ENCODE measurements at regions not wholly inside any gene's neighbourhood (a gene's known extent, or its start where the extent isn't known, plus 50 kb on each side); places are given as distances from the start of the nearest gene placed in this dataset.

GRCh38 chr6:8906699-8907098 is 471.4 kb upstream of the SLC35B3 start:
- POLR2A ChIA-PET: no interaction called here
- ATAC-seq (ENCODE audit: low read depth): no peak
- no peak overlapping the region for H3K27ac Mint-ChIP-seq
- no peak for DNase-seq
- no peaks in the 10 kb centered on the region for H3K4me1 Mint-ChIP-seq
- peaks cover 5% of the 10 kb centered on the region for H3K27me3 Mint-ChIP-seq
- H3K36me3 Mint-ChIP-seq: no peaks in the 10 kb centered on the region
- no peaks in the 10 kb centered on the region for H3K9me3 Mint-ChIP-seq
- no peak overlapping the region for H3K4me3 Mint-ChIP-seq

GRCh38 chr6:8905757-8906156 is 470.4 kb upstream of the SLC35B3 start:
- Mint-ChIP-seq H3K4me3 (no peak overlapping the region), H3K27ac (no peak overlapping the region), H3K4me1 (no peaks in the 10 kb centered on the region), H3K27me3 (peaks cover 2% of the 10 kb centered on the region), H3K9me3 (no peaks in the 10 kb centered on the region), H3K36me3 (no peaks in the 10 kb centered on the region)
- ATAC-seq (ENCODE audit: low read depth) (no peak), DNase-seq (no peak)
- POLR2A ChIA-PET: no interaction called here

GRCh38 chr6:8904754-8905153 is 469.4 kb upstream of the SLC35B3 start:
- ATAC-seq (ENCODE audit: low read depth) (no peak), DNase-seq (no peak)
- POLR2A ChIA-PET: no interaction called here
- no peak overlapping the region for H3K4me3 Mint-ChIP-seq
- no peak overlapping the region for H3K27ac Mint-ChIP-seq
- no peaks in the 10 kb centered on the region for H3K36me3 Mint-ChIP-seq
- no peaks in the 10 kb centered on the region for H3K9me3 Mint-ChIP-seq
- H3K27me3 Mint-ChIP-seq: peaks cover 2% of the 10 kb centered on the region
- no peaks in the 10 kb centered on the region for H3K4me1 Mint-ChIP-seq

GRCh38 chr6:8900056-8900455 is 464.7 kb upstream of the SLC35B3 start:
- no peak overlapping the region for H3K4me3 Mint-ChIP-seq
- no peaks in the 10 kb centered on the region for H3K4me1 Mint-ChIP-seq
- POLR2A ChIA-PET: no interaction called here
- H3K27me3 Mint-ChIP-seq: no peaks in the 10 kb centered on the region
- DNase-seq: no peak
- H3K27ac Mint-ChIP-seq: no peak overlapping the region
- H3K36me3 Mint-ChIP-seq: no peaks in the 10 kb centered on the region
- no peaks in the 10 kb centered on the region for H3K9me3 Mint-ChIP-seq
- no peak for ATAC-seq (ENCODE audit: low read depth)

- POLR2A ChIA-PET: no interaction called here
These were observed 454.2 kb upstream of the SLC35B3 start for GRCh38 chr6:8889514-8889913.

GRCh38 chr6:8888468-8888867 is 453.1 kb upstream of the SLC35B3 start:
- Mint-ChIP-seq H3K4me1 (no peaks in the 10 kb centered on the region), H3K9me3 (no peaks in the 10 kb centered on the region), H3K36me3 (no peaks in the 10 kb centered on the region), H3K27me3 (no peaks in the 10 kb centered on the region), H3K4me3 (no peak overlapping the region), H3K27ac (no peak overlapping the region)
- DNase-seq (no peak), ATAC-seq (ENCODE audit: low read depth) (no peak)
- POLR2A ChIA-PET: no interaction called here

More at GRCh38 chr6:8889514-8889913, 454.2 kb upstream of the SLC35B3 start:
- Mint-ChIP-seq H3K27me3 (no peaks in the 10 kb centered on the region), H3K36me3 (no peaks in the 10 kb centered on the region), H3K4me3 (no peak overlapping the region), H3K4me1 (no peaks in the 10 kb centered on the region), H3K9me3 (no peaks in the 10 kb centered on the region), H3K27ac (no peak overlapping the region)
- DNase-seq (no peak), ATAC-seq (ENCODE audit: low read depth) (no peak)

- POLR2A ChIA-PET: no interaction called here
These were observed 446.3 kb upstream of the SLC35B3 start for GRCh38 chr6:8881663-8882062.

GRCh38 chr6:8879334-8879733 is 444.0 kb upstream of the SLC35B3 start:
- no peaks in the 10 kb centered on the region for H3K36me3 Mint-ChIP-seq
- H3K27me3 Mint-ChIP-seq: no peaks in the 10 kb centered on the region
- no peak for ATAC-seq (ENCODE audit: low read depth)
- no peak for DNase-seq
- H3K4me3 Mint-ChIP-seq: no peak overlapping the region
- no peaks in the 10 kb centered on the region for H3K9me3 Mint-ChIP-seq
- POLR2A ChIA-PET: no interaction called here
- H3K27ac Mint-ChIP-seq: no peak overlapping the region
- H3K4me1 Mint-ChIP-seq: no peaks in the 10 kb centered on the region

More at GRCh38 chr6:8881663-8882062, 446.3 kb upstream of the SLC35B3 start:
- H3K4me1 Mint-ChIP-seq: no peaks in the 10 kb centered on the region
- no peak for DNase-seq
- no peak overlapping the region for H3K27ac Mint-ChIP-seq
- H3K36me3 Mint-ChIP-seq: no peaks in the 10 kb centered on the region
- no peak for ATAC-seq (ENCODE audit: low read depth)
- no peaks in the 10 kb centered on the region for H3K9me3 Mint-ChIP-seq
- no peak overlapping the region for H3K4me3 Mint-ChIP-seq
- H3K27me3 Mint-ChIP-seq: no peaks in the 10 kb centered on the region

- POLR2A ChIA-PET: no interaction called here
- no peak overlapping the region for H3K4me3 Mint-ChIP-seq
- H3K36me3 Mint-ChIP-seq: no peaks in the 10 kb centered on the region
- no peak for ATAC-seq (ENCODE audit: low read depth)
- no peak for DNase-seq
- no peaks in the 10 kb centered on the region for H3K27me3 Mint-ChIP-seq
- no peaks in the 10 kb centered on the region for H3K9me3 Mint-ChIP-seq
- no peak overlapping the region for H3K27ac Mint-ChIP-seq
- no peaks in the 10 kb centered on the region for H3K4me1 Mint-ChIP-seq
These were observed 440.6 kb upstream of the SLC35B3 start for GRCh38 chr6:8875986-8876385.

- no peak overlapping the region for H3K27ac Mint-ChIP-seq
- no peak for ATAC-seq (ENCODE audit: low read depth)
- no peak overlapping the region for H3K4me3 Mint-ChIP-seq
- no peak for DNase-seq
- POLR2A ChIA-PET: no interaction called here
- H3K36me3 Mint-ChIP-seq: no peaks in the 10 kb centered on the region
- no peaks in the 10 kb centered on the region for H3K27me3 Mint-ChIP-seq
- H3K9me3 Mint-ChIP-seq: no peaks in the 10 kb centered on the region
- H3K4me1 Mint-ChIP-seq: no peaks in the 10 kb centered on the region
These were observed 437.2 kb upstream of the SLC35B3 start for GRCh38 chr6:8872589-8872988.

- POLR2A ChIA-PET: no interaction called here
- H3K4me3 Mint-ChIP-seq: no peak overlapping the region
- H3K36me3 Mint-ChIP-seq: no peaks in the 10 kb centered on the region
- H3K9me3 Mint-ChIP-seq: no peaks in the 10 kb centered on the region
- no peak for ATAC-seq (ENCODE audit: low read depth)
- no peak overlapping the region for H3K27ac Mint-ChIP-seq
- DNase-seq: no peak
- peaks cover 1% of the 10 kb centered on the region for H3K4me1 Mint-ChIP-seq
- H3K27me3 Mint-ChIP-seq: peaks cover 1% of the 10 kb centered on the region
These were observed 430.1 kb upstream of the SLC35B3 start for GRCh38 chr6:8865451-8865850.

- no peak for ATAC-seq (ENCODE audit: low read depth)
- Mint-ChIP-seq H3K36me3 (no peaks in the 10 kb centered on the region), H3K9me3 (no peaks in the 10 kb centered on the region), H3K27me3 (peaks cover 1% of the 10 kb centered on the region), H3K27ac (no peak overlapping the region), H3K4me3 (no peak overlapping the region), H3K4me1 (peaks cover 1% of the 10 kb centered on the region)
- no peak for DNase-seq
- POLR2A ChIA-PET: no interaction called here
These were observed 425.3 kb upstream of the SLC35B3 start for GRCh38 chr6:8860671-8861070.

GRCh38 chr6:8859501-8859900 is 424.2 kb upstream of the SLC35B3 start:
- Mint-ChIP-seq H3K27me3 (peaks cover 1% of the 10 kb centered on the region), H3K27ac (no peak overlapping the region), H3K9me3 (no peaks in the 10 kb centered on the region), H3K4me1 (peaks cover 1% of the 10 kb centered on the region), H3K4me3 (no peak overlapping the region), H3K36me3 (no peaks in the 10 kb centered on the region)
- DNase-seq (no peak), ATAC-seq (ENCODE audit: low read depth) (no peak)
- POLR2A ChIA-PET: no interaction called here

- ATAC-seq (ENCODE audit: low read depth): no peak
- Mint-ChIP-seq H3K4me3 (no peak overlapping the region), H3K36me3 (no peaks in the 10 kb centered on the region), H3K27ac (no peak overlapping the region), H3K27me3 (peaks cover 1% of the 10 kb centered on the region), H3K9me3 (no peaks in the 10 kb centered on the region), H3K4me1 (no peaks in the 10 kb centered on the region)
- DNase-seq: no peak
- POLR2A ChIA-PET: no interaction called here
These were observed 423.5 kb upstream of the SLC35B3 start for GRCh38 chr6:8858854-8859331.

GRCh38 chr6:8857160-8857559 is 421.8 kb upstream of the SLC35B3 start:
- Mint-ChIP-seq H3K4me3 (no peak overlapping the region), H3K9me3 (no peaks in the 10 kb centered on the region), H3K4me1 (no peaks in the 10 kb centered on the region), H3K27ac (no peak overlapping the region), H3K36me3 (no peaks in the 10 kb centered on the region), H3K27me3 (no peaks in the 10 kb centered on the region)
- no peak for DNase-seq
- POLR2A ChIA-PET: no interaction called here
- ATAC-seq (ENCODE audit: low read depth): no peak
